Astrocyte (in vitro differentiated cells and primary cell): ENCODE measurements at regions not wholly inside any gene's neighbourhood (a gene's known extent, or its start where the extent isn't known, plus 50 kb on each side); places are given as distances from the start of the nearest gene placed in this dataset.

ENCODE experiments used
- EZH2 ChIP-seq: IDR thresholded peaks from 2 replicates; pipeline ENCODE4 v1.6.1; 2012; ENCODE audit warnings: mild to moderate bottlenecking, low read length, inconsistent platforms; ENCODE audit not compliant: insufficient read depth
- TF ChIP-seq, protein P1 (sequence below): IDR thresholded peaks from 2 replicates; pipeline ENCODE4 v1.5.1; 2011; ENCODE audit warnings: low read depth, mild to moderate bottlenecking, inconsistent platforms, low read length, moderate library complexity; ENCODE audit not compliant: insufficient read depth

DNA sequence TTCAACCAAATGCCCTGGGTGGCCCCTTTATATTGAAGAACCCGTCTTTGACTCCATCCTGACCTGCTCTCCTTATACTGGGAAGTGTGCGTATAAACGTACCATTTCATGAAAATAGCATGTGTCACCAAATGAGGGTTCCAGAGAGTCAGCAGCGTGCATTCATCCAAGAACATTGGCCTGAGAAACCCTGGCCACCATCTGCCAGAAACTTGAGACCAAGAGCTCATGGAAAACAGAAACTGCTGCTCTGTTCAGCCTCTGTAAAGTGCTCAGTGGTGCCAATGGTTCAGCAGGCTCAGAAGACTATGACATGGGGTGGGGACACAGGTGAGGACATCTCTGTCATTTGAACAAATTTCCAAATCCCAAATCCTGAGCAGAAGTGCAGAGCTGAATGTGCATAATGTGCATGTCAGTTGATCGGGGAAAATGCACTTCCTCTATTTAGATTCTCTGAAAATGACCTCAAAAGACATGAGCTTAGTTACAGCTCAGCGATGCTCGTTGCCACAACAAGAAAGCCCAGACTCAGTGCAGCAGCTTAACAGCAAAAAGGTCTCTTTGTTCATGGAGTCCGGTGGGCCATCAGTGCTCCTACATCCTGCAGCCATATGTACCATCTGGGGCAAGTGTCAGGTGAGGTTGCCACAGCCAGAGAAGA, 176.1 kb downstream of the ATPSCKMT start:
- TF ChIP-seq, protein P1, sequence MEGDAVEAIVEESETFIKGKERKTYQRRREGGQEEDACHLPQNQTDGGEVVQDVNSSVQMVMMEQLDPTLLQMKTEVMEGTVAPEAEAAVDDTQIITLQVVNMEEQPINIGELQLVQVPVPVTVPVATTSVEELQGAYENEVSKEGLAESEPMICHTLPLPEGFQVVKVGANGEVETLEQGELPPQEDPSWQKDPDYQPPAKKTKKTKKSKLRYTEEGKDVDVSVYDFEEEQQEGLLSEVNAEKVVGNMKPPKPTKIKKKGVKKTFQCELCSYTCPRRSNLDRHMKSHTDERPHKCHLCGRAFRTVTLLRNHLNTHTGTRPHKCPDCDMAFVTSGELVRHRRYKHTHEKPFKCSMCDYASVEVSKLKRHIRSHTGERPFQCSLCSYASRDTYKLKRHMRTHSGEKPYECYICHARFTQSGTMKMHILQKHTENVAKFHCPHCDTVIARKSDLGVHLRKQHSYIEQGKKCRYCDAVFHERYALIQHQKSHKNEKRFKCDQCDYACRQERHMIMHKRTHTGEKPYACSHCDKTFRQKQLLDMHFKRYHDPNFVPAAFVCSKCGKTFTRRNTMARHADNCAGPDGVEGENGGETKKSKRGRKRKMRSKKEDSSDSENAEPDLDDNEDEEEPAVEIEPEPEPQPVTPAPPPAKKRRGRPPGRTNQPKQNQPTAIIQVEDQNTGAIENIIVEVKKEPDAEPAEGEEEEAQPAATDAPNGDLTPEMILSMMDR = no peak
- no peak for TF ChIP-seq EZH2
